Pancreas (tissue), 10 donors: ENCODE measurements at regions not wholly inside any gene's neighbourhood (a gene's known extent, or its start where the extent isn't known, plus 50 kb on each side); places are given as distances from the start of the nearest gene placed in this dataset.
"Not testable (repeated sequence)": the region's sequence is repeated elsewhere in the genome, so short reads cannot be mapped to it uniquely, and the experiment has no call there.

Experiments
- ATAC-seq, 4 donors: fragments of 200-7000 bp; cut with Tn5 transposase; one replicate each; pipeline versions ENCODE4 v1.8.0 to v1.9.1; 2020; ENCODE audit warnings: mild to moderate bottlenecking in 4 of 4, moderate library complexity in 4 of 4
- DNase-seq, 6 donors: peaks; one replicate each; pipeline ENCODE4 v3.0.0-alpha.2; 2020
- FAIRE-seq: peaks from 2 replicates; lab custom pipeline; 2012; peaks lifted over from hg19 to GRCh38; lab: Jason Lieb, UNC
- H3K27ac ChIP-seq, 4 donors: fragments of 200-600 bp; sonication (generic); 1 replicate in 3 of 4; 2 replicates in 1 of 4; pipeline versions ENCODE4 v1.5.0 to v1.8.0; 2020
- H3K27me3 ChIP-seq, 4 donors: fragments of 200-600 bp; one replicate each; pipeline ENCODE4 v1.8.0; 2021
- H3K36me3 ChIP-seq, 3 donors: fragments of 200-600 bp; sonication (generic) in 1 of 3; one replicate each; pipeline versions ENCODE4 v1.5.0 to v1.8.0; 2020 to 2021
- H3K4me1 ChIP-seq, 3 donors: fragments of 200-600 bp; one replicate each; pipeline ENCODE4 v1.8.0; 2021
- H3K4me3 ChIP-seq, 4 donors: fragments of 200-600 bp; sonication (generic) in 2 of 4; one replicate each; pipeline versions ENCODE4 v1.5.0 to v1.8.0; 2020 to 2021
- H3K9me3 ChIP-seq, 4 donors: fragments of 200-600 bp; one replicate each; pipeline ENCODE4 v1.8.0; 2021
- WGBS, 2 donors: extraction: QIAGEN DNeasy Blood & Tissue Kit; methylation state at CpG; one replicate each; pipeline ENCODE4 v1.1.7; 2013; 5-methylcytosine and 5-hydroxymethylcytosine counted together
- intact Hi-C, 3 donors: fragments of 100-400 bp; cut with DNase I; formaldehyde crosslinking; loops; one replicate each; pipeline versions ENCODE4 v1.11.1 to v1.14.2; 2022
- TF ChIP-seq, protein P1 (sequence below), 4 donors: fragments of 200-600 bp; sonication (generic) in 3 of 4; IDR thresholded peaks; one replicate each; pipeline versions ENCODE4 v1.5.0 to v1.8.0; 2021; ENCODE audit warnings: antibody characterized with exemption in 4 of 4
- donor health status: healthy with polysubstance abuse.
- donor health status: DM: no; HTN: no; CAD: no; lungs with moderate emphysema.
- donor health status: DM: no; HTN: no; CAD: no.
- donor health status: control.
- donor health status: control.
- donor health status: Bipolar disorder and iron deficiency.
- donor health status: DM: yes; HTN: yes; CAD: no.
- donor health status: DM: no; HTN: no; CAD: no.
- donor health status: DM: no; HTN: no; CAD: no.
- donor health status: DM: yes; HTN: yes; CAD: no.

DNA sequence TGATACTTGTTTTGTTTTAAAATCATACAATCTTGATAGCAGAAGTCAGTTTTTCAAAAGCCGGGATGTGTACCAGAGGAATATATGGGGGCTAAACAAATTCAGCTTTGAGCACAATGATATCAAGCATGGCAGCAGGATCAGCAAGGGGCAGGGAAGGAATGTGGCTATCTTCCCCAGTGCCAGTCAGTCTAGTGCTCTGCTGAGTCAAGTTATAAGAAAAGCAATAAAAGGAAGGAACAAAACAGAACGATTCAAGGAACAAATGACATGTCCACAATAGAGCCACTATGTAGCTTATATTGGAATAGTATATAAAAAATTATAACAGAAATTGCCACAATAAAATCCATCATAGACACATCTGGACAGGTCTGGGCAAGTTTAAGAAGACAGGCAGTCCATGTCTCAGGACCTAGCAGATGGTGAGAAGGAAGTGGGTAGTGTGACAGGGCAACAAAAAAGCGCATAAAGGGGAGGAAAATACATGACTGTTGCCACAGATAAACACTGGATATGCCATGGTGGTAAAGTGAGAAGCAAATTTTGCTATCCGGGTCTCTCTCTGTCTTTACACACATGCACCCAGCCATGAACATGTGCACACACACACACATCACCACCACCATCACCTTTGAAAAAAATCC is 518.2 kb upstream of the HTR2C start:
- 72 to 73% methylated on average over 4 of the region's 4 CpGs for WGBS, 2 donors
- ATAC-seq: no peak
- FAIRE-seq: no peak

DNA sequence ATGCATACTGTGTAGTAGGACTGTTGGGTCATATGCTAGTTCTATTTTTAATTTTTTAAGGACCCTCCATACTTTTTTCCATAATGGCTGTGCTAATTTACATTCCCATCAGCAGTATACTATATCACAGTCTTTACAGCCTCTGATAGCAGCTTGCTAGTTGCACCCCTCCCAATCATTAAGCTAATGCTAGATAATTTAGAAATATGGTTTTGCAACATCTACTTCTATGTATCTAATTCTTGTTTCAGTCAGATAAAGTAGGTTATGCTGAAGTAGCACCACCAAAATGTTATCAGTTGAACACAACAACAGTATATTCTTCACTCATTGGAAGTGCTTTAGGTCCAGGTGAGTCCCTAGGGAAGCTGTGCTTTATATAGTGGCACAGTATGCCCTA is 522.7 kb upstream of the HTR2C start:
- FAIRE-seq (no peak), DNase-seq (no peak), ATAC-seq (no peak)
- Histone ChIP-seq H3K27me3 (peaks cover 0 to 8% (median 0%) of the 10 kb centered on the region in 4 donors), H3K9me3 (no peaks in the 10 kb centered on the region), H3K27ac (no peak overlapping the region), H3K4me1 (no peaks in the 10 kb centered on the region), H3K4me3 (no peak overlapping the region), H3K36me3 (no peaks in the 10 kb centered on the region)
- intact Hi-C loops: no loop called here
- TF ChIP-seq, protein P1, sequence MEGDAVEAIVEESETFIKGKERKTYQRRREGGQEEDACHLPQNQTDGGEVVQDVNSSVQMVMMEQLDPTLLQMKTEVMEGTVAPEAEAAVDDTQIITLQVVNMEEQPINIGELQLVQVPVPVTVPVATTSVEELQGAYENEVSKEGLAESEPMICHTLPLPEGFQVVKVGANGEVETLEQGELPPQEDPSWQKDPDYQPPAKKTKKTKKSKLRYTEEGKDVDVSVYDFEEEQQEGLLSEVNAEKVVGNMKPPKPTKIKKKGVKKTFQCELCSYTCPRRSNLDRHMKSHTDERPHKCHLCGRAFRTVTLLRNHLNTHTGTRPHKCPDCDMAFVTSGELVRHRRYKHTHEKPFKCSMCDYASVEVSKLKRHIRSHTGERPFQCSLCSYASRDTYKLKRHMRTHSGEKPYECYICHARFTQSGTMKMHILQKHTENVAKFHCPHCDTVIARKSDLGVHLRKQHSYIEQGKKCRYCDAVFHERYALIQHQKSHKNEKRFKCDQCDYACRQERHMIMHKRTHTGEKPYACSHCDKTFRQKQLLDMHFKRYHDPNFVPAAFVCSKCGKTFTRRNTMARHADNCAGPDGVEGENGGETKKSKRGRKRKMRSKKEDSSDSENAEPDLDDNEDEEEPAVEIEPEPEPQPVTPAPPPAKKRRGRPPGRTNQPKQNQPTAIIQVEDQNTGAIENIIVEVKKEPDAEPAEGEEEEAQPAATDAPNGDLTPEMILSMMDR (IDR thresholded peaks at IDR 0.05): no peak

More for the DNA sequence above, 518.2 kb upstream of the HTR2C start:
- no peak for DNase-seq
- Histone ChIP-seq H3K9me3 (no peaks in the 10 kb centered on the region), H3K36me3 (no peaks in the 10 kb centered on the region), H3K4me3 (no peak overlapping the region), H3K27me3 (peaks cover 0 to 13% (median 0%) of the 10 kb centered on the region in 4 donors), H3K27ac (no peak overlapping the region), H3K4me1 (no peaks in the 10 kb centered on the region)
- intact Hi-C loops: no loop called here
- TF ChIP-seq, protein P1 (IDR thresholded peaks at IDR 0.05): no peak

GRCh38 chrX:114058988-114059418 is 524.9 kb upstream of the HTR2C start:
- Histone ChIP-seq H3K4me3 (no peak overlapping the region), H3K4me1 (no peaks in the 10 kb centered on the region), H3K27me3 (peaks cover 0 to 14% (median 0%) of the 10 kb centered on the region in 4 donors), H3K27ac (no peak overlapping the region), H3K9me3 (no peaks in the 10 kb centered on the region), H3K36me3 (no peaks in the 10 kb centered on the region)
- 42 to 69% methylated on average over 15 of the region's 15 CpGs for WGBS, 2 donors
- TF ChIP-seq, protein P1 (IDR thresholded peaks at IDR 0.05): no peak
- FAIRE-seq: no peak
- DNase-seq: no peak
- ATAC-seq: no peak
- intact Hi-C loops: no loop called here

DNA sequence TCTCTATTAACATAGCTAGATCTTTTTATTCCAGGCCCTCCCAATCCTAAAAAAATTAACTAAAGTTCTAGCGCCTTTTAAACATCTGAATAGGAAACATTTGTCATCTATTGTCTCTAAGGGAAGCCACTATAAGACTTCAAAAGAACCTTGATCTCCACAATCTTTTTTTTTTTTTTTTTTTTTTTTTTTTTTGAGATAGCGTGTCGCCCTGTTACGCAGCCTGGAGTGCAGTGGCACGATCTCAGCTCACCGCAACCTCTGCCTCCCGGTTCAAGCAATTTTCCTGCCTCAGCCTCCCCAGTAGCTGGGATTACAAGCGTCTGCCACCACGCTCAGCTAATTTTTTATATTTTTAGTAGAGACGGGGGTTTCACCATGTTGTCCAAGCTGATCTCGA is 526.5 kb upstream of the HTR2C start:
- not testable (repeated sequence) for FAIRE-seq
- WGBS, 2 donors: 78 to 82% methylated on average over 11 of the region's 11 CpGs

GRCh38 chrX:114051667-114052315 is 532.1 kb upstream of the HTR2C start:
- no peak for FAIRE-seq
- Histone ChIP-seq H3K27me3 (peaks cover 0 to 7% (median 0%) of the 10 kb centered on the region in 4 donors), H3K27ac (no peak overlapping the region), H3K9me3 (no peaks in the 10 kb centered on the region), H3K4me3 (no peak overlapping the region), H3K36me3 (no peaks in the 10 kb centered on the region), H3K4me1 (no peaks in the 10 kb centered on the region)
- intact Hi-C loops: no loop called here
- 68 to 69% methylated on average over 4 of the region's 4 CpGs for WGBS, 2 donors
- no peak for ATAC-seq
- DNase-seq: no peak
- TF ChIP-seq, protein P1 (IDR thresholded peaks at IDR 0.05): no peak

More for the DNA sequence above, 526.5 kb upstream of the HTR2C start:
- H3K27me3 ChIP-seq, DNase-seq, H3K9me3 ChIP-seq, intact Hi-C loops, H3K27ac ChIP-seq, H3K4me3 ChIP-seq, ATAC-seq, H3K36me3 ChIP-seq, H3K4me1 ChIP-seq: not testable (repeated sequence)
